ENCODE measurements at regions not wholly inside any gene's neighbourhood (a gene's known extent, or its start where the extent isn't known, plus 50 kb on each side); places are given as distances from the start of the nearest gene placed in this dataset.

DNA sequence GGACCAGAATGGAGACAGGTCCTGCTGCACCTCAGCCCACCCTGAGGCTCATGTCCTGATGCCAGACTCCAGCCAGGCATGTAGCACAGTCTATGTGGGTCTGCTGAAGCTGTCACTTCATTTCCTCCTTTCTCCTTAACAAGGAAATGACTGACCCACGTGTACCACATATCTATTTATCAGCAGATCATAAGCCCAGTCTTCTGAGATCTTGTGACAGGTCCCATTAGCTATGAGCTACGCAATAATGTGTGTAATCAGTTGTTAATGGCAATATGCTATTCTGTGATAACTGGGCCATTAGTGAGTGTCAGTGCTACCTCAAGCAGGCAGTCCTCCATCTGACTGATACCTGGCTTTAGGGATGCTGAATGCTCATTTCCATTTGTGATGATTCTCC lies 615.3 kb downstream of the BCL11A start:
- no peak for DNase-seq (ENCODE audit: low read depth)
- TF ChIP-seq, protein P1, sequence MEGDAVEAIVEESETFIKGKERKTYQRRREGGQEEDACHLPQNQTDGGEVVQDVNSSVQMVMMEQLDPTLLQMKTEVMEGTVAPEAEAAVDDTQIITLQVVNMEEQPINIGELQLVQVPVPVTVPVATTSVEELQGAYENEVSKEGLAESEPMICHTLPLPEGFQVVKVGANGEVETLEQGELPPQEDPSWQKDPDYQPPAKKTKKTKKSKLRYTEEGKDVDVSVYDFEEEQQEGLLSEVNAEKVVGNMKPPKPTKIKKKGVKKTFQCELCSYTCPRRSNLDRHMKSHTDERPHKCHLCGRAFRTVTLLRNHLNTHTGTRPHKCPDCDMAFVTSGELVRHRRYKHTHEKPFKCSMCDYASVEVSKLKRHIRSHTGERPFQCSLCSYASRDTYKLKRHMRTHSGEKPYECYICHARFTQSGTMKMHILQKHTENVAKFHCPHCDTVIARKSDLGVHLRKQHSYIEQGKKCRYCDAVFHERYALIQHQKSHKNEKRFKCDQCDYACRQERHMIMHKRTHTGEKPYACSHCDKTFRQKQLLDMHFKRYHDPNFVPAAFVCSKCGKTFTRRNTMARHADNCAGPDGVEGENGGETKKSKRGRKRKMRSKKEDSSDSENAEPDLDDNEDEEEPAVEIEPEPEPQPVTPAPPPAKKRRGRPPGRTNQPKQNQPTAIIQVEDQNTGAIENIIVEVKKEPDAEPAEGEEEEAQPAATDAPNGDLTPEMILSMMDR (IDR thresholded peaks at IDR 0.05; ENCODE audit: low read depth, low read length, missing control alignments) = no peak
- no peak overlapping the region for H3K4me3 ChIP-seq (ENCODE audit: low read depth, low read length)

DNA sequence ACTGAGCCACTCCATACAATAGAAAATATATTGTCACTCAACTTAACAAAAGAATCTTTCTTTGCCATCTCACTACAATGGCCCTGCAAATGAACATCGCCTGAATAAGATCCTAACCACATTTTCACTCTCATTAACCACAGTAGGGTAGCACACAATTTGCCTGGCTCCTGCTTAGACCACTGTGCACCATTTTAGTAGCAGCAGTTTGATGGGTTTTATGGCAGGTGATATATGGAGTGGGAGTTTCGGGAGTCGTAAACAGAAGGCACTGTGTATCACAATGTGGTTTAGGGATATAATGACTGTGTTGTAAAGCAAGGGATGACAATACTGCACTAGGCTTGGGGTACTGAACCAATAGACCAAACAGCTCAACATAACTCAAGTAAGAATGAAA lies 617.4 kb downstream of the BCL11A start:
- no peak for DNase-seq (ENCODE audit: low read depth)
- TF ChIP-seq, protein P1 (IDR thresholded peaks at IDR 0.05; ENCODE audit: low read depth, low read length, missing control alignments) = no peak
- H3K4me3 ChIP-seq (ENCODE audit: low read depth, low read length) = no peak overlapping the region

DNA sequence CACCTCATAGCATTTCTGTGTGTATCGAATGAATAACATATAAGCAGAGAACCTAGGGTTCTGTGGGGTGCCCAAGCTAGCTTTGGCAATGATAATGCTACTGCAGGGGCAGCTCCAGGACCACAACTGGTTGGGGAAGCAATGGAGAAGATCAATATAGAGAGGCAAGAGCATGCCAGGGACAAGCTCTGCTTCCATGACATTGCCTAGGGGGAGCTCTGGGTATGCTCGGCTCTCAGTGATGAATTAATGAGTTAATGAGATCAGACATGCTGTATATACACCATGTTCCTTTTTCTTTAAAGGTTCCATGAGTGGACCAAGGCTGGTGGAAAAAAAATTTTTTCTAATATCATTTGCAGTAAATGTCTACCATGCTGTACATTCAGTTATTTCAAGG lies 618.4 kb downstream of the BCL11A start:
- TF ChIP-seq, protein P1 (IDR thresholded peaks at IDR 0.05; ENCODE audit: low read depth, low read length, missing control alignments) = no peak
- DNase-seq (ENCODE audit: low read depth) = no peak

GRCh38 chr2:59933948-59934347 lies 619.5 kb downstream of the BCL11A start:
- no peak for DNase-seq (ENCODE audit: low read depth)
- TF ChIP-seq, protein P1 (IDR thresholded peaks at IDR 0.05; ENCODE audit: low read depth, low read length, missing control alignments) = no peak

More for the DNA sequence above, 618.4 kb downstream of the BCL11A start:
- H3K4me3 ChIP-seq (ENCODE audit: low read depth, low read length) = no peak overlapping the region

DNA sequence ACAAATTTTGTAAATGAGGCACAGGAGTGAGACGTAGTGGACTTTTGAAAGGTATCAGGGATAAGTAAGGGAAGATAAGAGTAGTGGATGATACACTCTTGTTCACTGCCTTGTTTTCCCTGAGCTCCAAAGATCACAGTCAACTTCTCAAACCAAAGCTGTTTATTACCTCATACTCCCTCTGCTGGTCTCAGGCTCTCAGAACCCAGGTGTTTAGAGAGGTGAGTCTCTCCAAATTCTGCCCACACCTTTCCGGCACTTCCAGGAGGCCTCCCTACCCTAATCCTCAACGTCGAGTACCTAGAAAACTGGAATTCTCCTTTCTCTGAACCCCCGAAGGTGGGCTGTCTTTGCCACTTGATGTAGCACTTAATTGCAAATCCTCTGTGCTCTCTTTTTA lies 621.1 kb downstream of the BCL11A start:
- no peak overlapping the region for H3K4me3 ChIP-seq (ENCODE audit: low read depth, low read length)
- no peak for DNase-seq (ENCODE audit: low read depth)
- TF ChIP-seq, protein P1 (IDR thresholded peaks at IDR 0.05; ENCODE audit: low read depth, low read length, missing control alignments) = no peak

More at GRCh38 chr2:59933948-59934347, 619.5 kb downstream of the BCL11A start:
- H3K4me3 ChIP-seq (ENCODE audit: low read depth, low read length) = no peak overlapping the region

- DNase-seq (ENCODE audit: low read depth) = no peak
- TF ChIP-seq, protein P1 (IDR thresholded peaks at IDR 0.05; ENCODE audit: low read depth, low read length, missing control alignments) = no peak
- H3K4me3 ChIP-seq (ENCODE audit: low read depth, low read length) = no peak overlapping the region
Measured at GRCh38 chr2:59930430-59930829, 623.0 kb downstream of the BCL11A start.

DNA sequence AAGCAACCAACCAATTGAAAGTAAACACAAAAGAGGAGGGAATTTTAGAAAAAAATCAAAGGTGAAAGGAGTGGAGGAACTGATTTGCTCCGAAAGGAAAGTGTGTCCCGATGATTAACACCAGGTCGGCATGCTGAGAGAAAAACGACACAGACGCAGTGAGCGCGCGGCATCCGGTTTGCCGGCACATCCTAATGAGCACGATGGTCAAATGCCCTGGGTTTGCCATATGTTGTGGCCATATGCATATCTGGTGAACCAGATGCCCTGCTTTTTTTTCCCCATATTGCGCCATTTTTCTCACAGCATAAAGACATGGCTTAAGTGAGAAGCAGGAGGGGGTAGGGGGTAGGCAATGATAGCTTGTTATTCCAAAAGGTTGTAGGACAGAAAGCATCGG lies 626.7 kb downstream of the BCL11A start:
- TF ChIP-seq, protein P1 (IDR thresholded peaks at IDR 0.05; ENCODE audit: low read depth, low read length, missing control alignments) = no peak

More for the DNA sequence above, 626.7 kb downstream of the BCL11A start:
- H3K4me3 ChIP-seq (ENCODE audit: low read depth, low read length) = no peak overlapping the region
- DNase-seq (ENCODE audit: low read depth) = no peak
